B cell (primary cell): ENCODE measurements at regions not wholly inside any gene's neighbourhood (a gene's known extent, or its start where the extent isn't known, plus 50 kb on each side); places are given as distances from the start of the nearest gene placed in this dataset.

ENCODE experiments used
- ATAC-seq: fragments of 200-7000 bp; cut with Tn5 transposase; one replicate; pipeline ENCODE4 v1.10.0; 2021; ENCODE audit warnings: low read depth, mild to moderate bottlenecking, moderate number of reproducible peaks, moderate library complexity
- CTCF ChIA-PET: fragments of 350-600 bp; sonication (Branson Sonifier 250); formaldehyde crosslinking; loops from one replicate; lab custom pipeline; 2021; ENCODE audit warnings: antibody characterized with exemption, inconsistent platforms; lab: Charles Lee
- POLR2A ChIA-PET: fragments of 350-600 bp; sonication (Branson Sonifier 250); formaldehyde crosslinking; loops from one replicate; lab custom pipeline; 2021; ENCODE audit warnings: antibody characterized with exemption; lab: Charles Lee
- DNase-seq: peaks from one replicate; pipeline ENCODE4 v3.0.0; 2013
- H2AFZ ChIP-seq: 2 replicates; pipeline ENCODE4 v1.6.1; 2012; ENCODE audit warnings: mild to moderate bottlenecking, low read depth, low read length; ENCODE audit not compliant: insufficient read depth, poor library complexity, severe bottlenecking
- H3K27ac ChIP-seq, 2 donors: 1 replicate in 1 of 2; 2 replicates in 1 of 2; pipeline ENCODE4 v1.5.1; 2012 to 2013; ENCODE audit warnings: low read length in 2 of 2, mild to moderate bottlenecking in 2 of 2, moderate library complexity in 1 of 2
- H3K27me3 ChIP-seq, 4 experiments: fragments of 200-600 bp in 1 of 4; sonication (generic) in 1 of 4; replicated peaks in 1 of 4; 1 replicate in 2 of 4; 2 replicates in 2 of 4; pipeline versions ENCODE4 v1.6.1 to v1.7.0; 2013 to 2016; ENCODE audit warnings: low read length in 3 of 4, mild to moderate bottlenecking in 2 of 4, mixed read lengths in 1 of 4, moderate library complexity in 1 of 4; ENCODE audit not compliant: insufficient read depth in 4 of 4, control insufficient read depth in 3 of 4; ENCODE audit errors: control extremely low read depth in 1 of 4
- H3K36me3 ChIP-seq, 2 experiments: replicated peaks in 1 of 2; 1 replicate in 1 of 2; 2 replicates in 1 of 2; pipeline versions ENCODE4 v1.6.1 to v1.7.1; 2013; ENCODE audit warnings: low read length in 1 of 2; ENCODE audit not compliant: insufficient read depth in 2 of 2, control insufficient read depth in 1 of 2; ENCODE audit errors: control extremely low read depth in 1 of 2, extremely low read depth in 1 of 2
- H3K4me1 ChIP-seq, 2 donors: fragments of 200-600 bp in 1 of 2; sonication (generic) in 1 of 2; 1 replicate in 1 of 2; 2 replicates in 1 of 2; pipeline versions ENCODE4 v1.5.1 to v1.6.1; 2013 to 2017; ENCODE audit warnings: low read length in 2 of 2; ENCODE audit not compliant: control insufficient read depth in 2 of 2, insufficient read depth in 2 of 2
- H3K4me2 ChIP-seq: replicated peaks from 2 replicates; pipeline ENCODE3; 2012; ENCODE audit warnings: mild to moderate bottlenecking, low read depth, low read length; ENCODE audit not compliant: poor library complexity, severe bottlenecking
- H3K4me3 ChIP-seq, 5 experiments: fragments of 200-600 bp in 1 of 5; sonication (generic) in 1 of 5; 1 replicate in 3 of 5; 2 replicates in 2 of 5; pipeline versions ENCODE4 v1.5.1 to v1.7.0; 2011 to 2016; ENCODE audit warnings: low read length in 4 of 5, mild to moderate bottlenecking in 4 of 5, low read depth in 2 of 5, control low read depth in 1 of 5, moderate library complexity in 1 of 5; ENCODE audit not compliant: insufficient read depth in 1 of 5; ENCODE audit errors: control extremely low read depth in 1 of 5, extremely low read depth in 1 of 5
- H3K79me2 ChIP-seq: fragments of 200-600 bp; sonication (generic); one replicate; pipeline ENCODE4 v1.6.0; 2016; ENCODE audit warnings: low read length; ENCODE audit not compliant: control insufficient read depth, insufficient read depth
- H3K9ac ChIP-seq: fragments of 200-600 bp; sonication (generic); 2 replicates; pipeline ENCODE4 v1.6.1; 2017; ENCODE audit warnings: mild to moderate bottlenecking, low read length, moderate library complexity
- H3K9me3 ChIP-seq, 3 donors: one replicate each; pipeline versions ENCODE4 v1.6.1 to v1.7.1; 2013; ENCODE audit warnings: low read length in 2 of 3; ENCODE audit not compliant: control insufficient read depth in 2 of 3, insufficient read depth in 1 of 3; ENCODE audit errors: control extremely low read depth in 1 of 3
- H4K20me1 ChIP-seq: 2 replicates; pipeline ENCODE4 v1.6.0; 2012; ENCODE audit warnings: mild to moderate bottlenecking, low read length; ENCODE audit not compliant: insufficient read depth, control insufficient read depth, poor library complexity, severe bottlenecking
- H3K27ac Mint-ChIP-seq: one replicate; pipeline ENCODE4 v1.8.0; 2021; ENCODE audit warnings: mixed read lengths
- H3K27me3 Mint-ChIP-seq: one replicate; pipeline ENCODE4 v1.8.0; 2021; ENCODE audit warnings: mixed read lengths
- H3K4me1 Mint-ChIP-seq: one replicate; pipeline ENCODE4 v1.8.0; 2021; ENCODE audit warnings: mixed read lengths
- H3K4me3 Mint-ChIP-seq: one replicate; pipeline ENCODE4 v1.8.0; 2021; ENCODE audit warnings: mixed read lengths
- H3K9me3 Mint-ChIP-seq: one replicate; pipeline ENCODE4 v1.8.0; 2022; ENCODE audit warnings: mixed read lengths; ENCODE audit not compliant: insufficient read depth
- CTCF ChIP-seq: fragments of 200-600 bp; IDR thresholded peaks from one replicate; pipeline ENCODE4 v1.8.0; 2022; ENCODE audit warnings: antibody characterized with exemption, mild to moderate bottlenecking
- EZH2 ChIP-seq: IDR thresholded peaks from 2 replicates; pipeline ENCODE4 v1.6.1; 2012; ENCODE audit warnings: borderline replicate concordance, low read depth, mild to moderate bottlenecking, moderate library complexity, low read length; ENCODE audit not compliant: insufficient read depth, poor library complexity, severe bottlenecking
- WGBS: methylation state at CpG from one replicate; pipeline ENCODE4 v1.1.5; 2013; ENCODE audit warnings: missing lambda C conversion rate; ENCODE audit not compliant: insufficient coverage; 5-methylcytosine and 5-hydroxymethylcytosine counted together
- intact Hi-C: fragments of 100-400 bp; cut with micrococcal nuclease; formaldehyde crosslinking; loops from one replicate; pipeline ENCODE4 v1.10.0; 2022

GRCh38 chr2:164000176-164000575 lies 264.4 kb upstream of the FIGN start:
- no peak overlapping the region for H3K27ac Mint-ChIP-seq
- no peak overlapping the region for H3K4me3 Mint-ChIP-seq
- no peaks in the 10 kb centered on the region for H3K27me3 ChIP-seq
- TF ChIP-seq EZH2: no peak
- no peak for TF ChIP-seq CTCF
- no peaks in the 10 kb centered on the region for H3K79me2 ChIP-seq
- H3K27me3 Mint-ChIP-seq: no peaks in the 10 kb centered on the region
- H3K4me1 ChIP-seq: no peaks in the 10 kb centered on the region
- ChIA-PET POLR2A (no interaction called here), CTCF (no interaction called here)
- H3K27ac ChIP-seq: no peak overlapping the region
- DNase-seq: no peak
- no peaks in the 10 kb centered on the region for H3K9me3 ChIP-seq
- intact Hi-C loops: no loop called here
- H3K9me3 Mint-ChIP-seq: peaks cover 2% of the 10 kb centered on the region
- no peaks in the 10 kb centered on the region for H3K36me3 ChIP-seq
- no peak overlapping the region for H2AFZ ChIP-seq
- no peak overlapping the region for H3K4me3 ChIP-seq
- no peaks in the 10 kb centered on the region for H4K20me1 ChIP-seq
- no peak for ATAC-seq
- no peaks in the 10 kb centered on the region for H3K4me1 Mint-ChIP-seq
- H3K9ac ChIP-seq: no peak overlapping the region
- no CpG with 5 or more reads among the region's 2 CpGs for WGBS
- H3K4me2 ChIP-seq: no peak overlapping the region

GRCh38 chr2:163997466-163997865 lies 261.7 kb upstream of the FIGN start:
- Histone ChIP-seq H3K36me3 (no peaks in the 10 kb centered on the region), H3K27me3 (no peaks in the 10 kb centered on the region), H3K79me2 (no peaks in the 10 kb centered on the region), H2AFZ (no peak overlapping the region), H3K4me1 (no peaks in the 10 kb centered on the region), H4K20me1 (no peaks in the 10 kb centered on the region), H3K4me3 (no peak overlapping the region), H3K9ac (no peak overlapping the region), H3K27ac (no peak overlapping the region), H3K4me2 (no peak overlapping the region), H3K9me3 (no peaks in the 10 kb centered on the region)
- WGBS: no CpG with 5 or more reads among the region's 4 CpGs
- ATAC-seq (no peak), DNase-seq (no peak)
- H3K27ac Mint-ChIP-seq: no peak overlapping the region
- CTCF ChIA-PET: no interaction called here
- no peak for TF ChIP-seq EZH2
- TF ChIP-seq CTCF: no peak
- no peaks in the 10 kb centered on the region for H3K27me3 Mint-ChIP-seq
- H3K4me1 Mint-ChIP-seq: no peaks in the 10 kb centered on the region
- no peaks in the 10 kb centered on the region for H3K9me3 Mint-ChIP-seq
- POLR2A ChIA-PET: no interaction called here
- H3K4me3 Mint-ChIP-seq: no peak overlapping the region
- intact Hi-C loops: no loop called here
